HepG2 (cell line): ENCODE measurements at regions not wholly inside any gene's neighbourhood (a gene's known extent, or its start where the extent isn't known, plus 50 kb on each side); places are given as distances from the start of the nearest gene placed in this dataset.

Experiments
- ATAC-seq: fragments of 200-7000 bp; cut with Tn5 transposase; 3 replicates; pipeline ENCODE4 v1.9.1; 2020; ENCODE audit warnings: mild to moderate bottlenecking, moderate library complexity
- BruUV-seq: library from RNA; stranded (reverse); fragments of 400-500 nt; replicated peaks from 2 replicates; lab custom pipeline; 2021; lab: Mats Ljungman, UMichigan
- CTCF ChIA-PET: fragments of 300-600 bp; formaldehyde crosslinking; extraction: SDS; loops from one replicate; lab custom pipeline; 2021; ENCODE audit warnings: low total read pairs, inconsistent platforms, low intra/inter-chr PET ratio; lab: Yijun Ruan, JAX
- POLR2A ChIA-PET: fragments of 350-600 bp; sonication (Branson Sonifier 250); formaldehyde crosslinking; loops from one replicate; lab custom pipeline; 2020; ENCODE audit warnings: antibody characterized with exemption, inconsistent platforms; lab: Yijun Ruan, JAX
- DNase-seq: peaks from one replicate; pipeline ENCODE4 v3.0.0-alpha.2; 2015; ENCODE audit warnings: low spot score
- FAIRE-seq: peaks from 3 replicates; lab custom pipeline; 2011; peaks lifted over from hg19 to GRCh38; lab: Jason Lieb, UNC
- H2AFZ ChIP-seq: one replicate; pipeline ENCODE4 v1.6.1; 2011; ENCODE audit warnings: low read length, inconsistent platforms
- H3K27ac ChIP-seq: fragments of 300-600 bp; 3 replicates; pipeline ENCODE4 v1.8.0; 2011; ENCODE audit warnings: mixed run types, mild to moderate bottlenecking, mixed read lengths, low read length, inconsistent platforms; ENCODE audit not compliant: insufficient read depth; ENCODE audit errors: extremely low read length
- H3K27me3 ChIP-seq, 2 experiments: fragments of 200-600 bp in 1 of 2; 2 replicates in 1 of 2; 3 replicates in 1 of 2; pipeline versions ENCODE4 v1.6.0 to v1.8.0; 2011; ENCODE audit warnings: low read length in 2 of 2, mild to moderate bottlenecking in 2 of 2, moderate library complexity in 2 of 2, inconsistent platforms in 1 of 2; ENCODE audit not compliant: insufficient read depth in 2 of 2, control insufficient read depth in 1 of 2
- H3K36me3 ChIP-seq, 2 experiments: fragments of 200-600 bp in 1 of 2; replicated peaks in 1 of 2; 2 replicates in 1 of 2; 3 replicates in 1 of 2; pipeline versions ENCODE4 v1.5.1 to v1.8.0; 2011; ENCODE audit warnings: low read length in 2 of 2, inconsistent platforms in 1 of 2; ENCODE audit not compliant: insufficient read depth in 2 of 2, control insufficient read depth in 1 of 2
- H3K4me1 ChIP-seq: 2 replicates; pipeline ENCODE4 v1.5.1; 2012; ENCODE audit warnings: low read length, inconsistent platforms; ENCODE audit not compliant: insufficient read depth
- H3K4me2 ChIP-seq: 2 replicates; pipeline ENCODE4 v1.6.0; 2011; ENCODE audit warnings: low read depth, low read length, inconsistent platforms
- H3K4me3 ChIP-seq, 3 experiments: fragments of 200-600 bp in 1 of 3; sonication (generic), shearing (Covaris generic) in 1 of 3; replicated peaks in 1 of 3; 2 replicates each; pipeline ENCODE4 v1.5.1; 2011 to 2016; ENCODE audit warnings: low read length in 3 of 3, inconsistent platforms in 2 of 3, low read depth in 2 of 3, mild to moderate bottlenecking in 2 of 3, control low read depth in 1 of 3, mixed read lengths in 1 of 3; ENCODE audit not compliant: insufficient read depth in 1 of 3
- H3K79me2 ChIP-seq: one replicate; pipeline ENCODE4 v1.6.1; 2011; ENCODE audit warnings: low read length, inconsistent platforms; ENCODE audit not compliant: insufficient read depth
- H3K9ac ChIP-seq: 2 replicates; pipeline ENCODE4 v1.6.0; 2011; ENCODE audit warnings: mild to moderate bottlenecking, low read depth, low read length, inconsistent platforms; ENCODE audit not compliant: insufficient read depth
- H3K9me3 ChIP-seq: 2 replicates; pipeline ENCODE4 v1.5.1; 2012; ENCODE audit warnings: mild to moderate bottlenecking, low read length
- H4K20me1 ChIP-seq: 2 replicates; pipeline ENCODE4 v1.6.0; 2011; ENCODE audit warnings: inconsistent platforms, mild to moderate bottlenecking, low read length, moderate library complexity; ENCODE audit not compliant: insufficient read depth
- ATAD3A ChIP-seq: sonication (generic); formaldehyde crosslinking; IDR thresholded peaks from 2 replicates; pipeline ENCODE4 v1.4.0; 2020; ENCODE audit warnings: missing genetic modification reagents
- CREB3 ChIP-seq: sonication (generic); formaldehyde crosslinking; IDR thresholded peaks from 2 replicates; pipeline ENCODE4 v1.5.0; 2020; ENCODE audit warnings: missing genetic modification reagents
- EEA1 ChIP-seq: sonication (generic); formaldehyde crosslinking; IDR thresholded peaks from 2 replicates; pipeline ENCODE4 v1.5.1; 2020; ENCODE audit warnings: mild to moderate bottlenecking, missing genetic modification reagents, borderline replicate concordance
- MXI1 ChIP-seq: IDR thresholded peaks from 3 replicates; pipeline ENCODE4 v1.6.1; 2012; ENCODE audit warnings: low read depth, low read length, inconsistent platforms, borderline replicate concordance
- NCOA1 ChIP-seq: sonication (generic); formaldehyde crosslinking; IDR thresholded peaks from 2 replicates; pipeline ENCODE4 v1.9.0; 2021; ENCODE audit warnings: missing genetic modification reagents
- RAD21 ChIP-seq: fragments of 450-650 bp; formaldehyde crosslinking; IDR thresholded peaks from 2 replicates; pipeline ENCODE4 v1.5.0; 2020; ENCODE audit warnings: mild to moderate bottlenecking
- REXO4 ChIP-seq: sonication (generic); formaldehyde crosslinking; IDR thresholded peaks from 2 replicates; pipeline ENCODE4 v1.8.0; 2022; ENCODE audit warnings: missing genetic modification reagents, mild to moderate bottlenecking, borderline replicate concordance
- U2AF1 ChIP-seq: fragments of 200-400 bp; formaldehyde crosslinking; optimal IDR thresholded peaks from 2 replicates; pipeline ENCODE3; 2017; ENCODE audit warnings: mild to moderate bottlenecking, low read depth, low read length
- ZBED4 ChIP-seq: sonication (generic); formaldehyde crosslinking; IDR thresholded peaks from 2 replicates; pipeline ENCODE4 v1.4.0; 2020; ENCODE audit warnings: missing genetic modification reagents, borderline replicate concordance
- ZGPAT ChIP-seq: IDR thresholded peaks from 2 replicates; pipeline ENCODE4 v1.6.1; 2016; ENCODE audit warnings: mild to moderate bottlenecking
- ZNF207 ChIP-seq: fragments of 450-650 bp; IDR thresholded peaks from 2 replicates; pipeline ENCODE4 v1.6.1; 2016; ENCODE audit warnings: antibody characterized with exemption, borderline replicate concordance
- ZNF501 ChIP-seq: sonication (generic); formaldehyde crosslinking; IDR thresholded peaks from 2 replicates; pipeline ENCODE4 v1.5.1; 2020; ENCODE audit warnings: mild to moderate bottlenecking, moderate library complexity, missing genetic modification reagents
- ZNF564 ChIP-seq: sonication (generic); formaldehyde crosslinking; IDR thresholded peaks from 2 replicates; pipeline ENCODE4 v1.8.1; 2023; ENCODE audit warnings: mild to moderate bottlenecking, missing genetic modification reagents
- ZNF577 ChIP-seq: sonication (generic); formaldehyde crosslinking; IDR thresholded peaks from 2 replicates; pipeline ENCODE4 v1.4.0; 2020; ENCODE audit warnings: mild to moderate bottlenecking, low read depth, missing genetic modification reagents, borderline replicate concordance
- ZNF639 ChIP-seq: conservative IDR thresholded peaks from 2 replicates; pipeline ENCODE4 v1.6.1; 2018; ENCODE audit warnings: missing genetic modification reagents
- ZNF773 ChIP-seq: sonication (generic); formaldehyde crosslinking; IDR thresholded peaks from 2 replicates; pipeline ENCODE4 v1.4.0; 2020; ENCODE audit warnings: missing genetic modification reagents, borderline replicate concordance
- ZNF780A ChIP-seq: sonication (generic); formaldehyde crosslinking; IDR thresholded peaks from 2 replicates; pipeline ENCODE4 v1.8.0; 2022; ENCODE audit warnings: mild to moderate bottlenecking, missing genetic modification reagents, moderate library complexity
- WGBS: methylation state at CpG from one replicate; pipeline ENCODE4 v1.1.6; 2017; ENCODE audit warnings: low lambda C conversion rate; 5-methylcytosine and 5-hydroxymethylcytosine counted together
- in situ Hi-C: cut with HindIII; loops from 2 replicates; pipeline ENCODE4 v1.10.0; 2017; ENCODE audit warnings: low pct_unique_long_range_greater_than_20kb; ENCODE audit not compliant: extremely low pct_ligation_motif_present
- intact Hi-C: fragments of 100-400 bp; cut with micrococcal nuclease; formaldehyde crosslinking; loops from one replicate; pipeline ENCODE4 v1.10.0; 2022; ENCODE audit not compliant: unreplicated experiment

- 71% methylated on average over 28 of the region's 28 CpGs for WGBS
- in situ Hi-C loops, result no loop called here
- intact Hi-C loops, result no loop called here
- H3K4me1 ChIP-seq, result no peaks in the 10 kb centered on the region
- ATAC-seq (no peak), FAIRE-seq (no peak), DNase-seq (no peak)
- no peaks in the 10 kb centered on the region for H4K20me1 ChIP-seq
- BruUV-seq, result no TSS peak
- no peak overlapping the region for H3K9ac ChIP-seq
- H3K79me2 ChIP-seq, result no peaks in the 10 kb centered on the region
- H3K4me2 ChIP-seq, result no peak overlapping the region
- peaks cover 4 to 45% of the 10 kb centered on the region in 2 experiments; a peak in 4 of 5 replicates for H3K27me3 ChIP-seq
- H2AFZ ChIP-seq, result no peak overlapping the region
- H3K4me3 ChIP-seq, result no peak overlapping the region
- peaks cover 6% of the 10 kb centered on the region; the same call in 1 of the 2 replicates for H3K9me3 ChIP-seq
- H3K36me3 ChIP-seq, result no peaks in the 10 kb centered on the region
- no peak overlapping the region for H3K27ac ChIP-seq
- POLR2A ChIA-PET, result no interaction called here
- CTCF ChIA-PET, result no interaction called here
- no peak for TF ChIP-seq ATAD3A (CRISPR knock-in tag)
- no peak for TF ChIP-seq CREB3 (CRISPR knock-in tag)
- no peak for TF ChIP-seq ZNF207
- TF ChIP-seq NCOA1 (CRISPR knock-in tag), result no peak
- TF ChIP-seq U2AF1, result no peak
- no peak for TF ChIP-seq ZNF639 (CRISPR knock-in tag)
- TF ChIP-seq ZNF564 (CRISPR knock-in tag), result no peak
- no peak for TF ChIP-seq REXO4 (CRISPR knock-in tag)
- no peak for TF ChIP-seq RAD21 (CRISPR knock-in tag)
- TF ChIP-seq ZBED4, result no peak
- no peak for TF ChIP-seq ZNF501 (CRISPR knock-in tag)
- TF ChIP-seq ZGPAT (CRISPR knock-in tag), result no peak
- no peak for TF ChIP-seq ZNF780A (CRISPR knock-in tag)
- no peak for TF ChIP-seq ZNF773 (CRISPR knock-in tag)
- no peak for TF ChIP-seq ZNF577 (CRISPR knock-in tag)
- no peak for TF ChIP-seq MXI1
- TF ChIP-seq EEA1 (CRISPR knock-in tag), result no peak
Measured at GRCh38 chr17:83183145-83183948, 103.9 kb downstream of the METRNL start.
